Chondrocyte (in vitro differentiated cells): ENCODE measurements at regions not wholly inside any gene's neighbourhood (a gene's known extent, or its start where the extent isn't known, plus 50 kb on each side); places are given as distances from the start of the nearest gene placed in this dataset.
"Not testable (repeated sequence)": the region's sequence is repeated elsewhere in the genome, so short reads cannot be mapped to it uniquely, and the experiment has no call there.

Experiments used
- DNase-seq: peaks from one replicate; pipeline ENCODE4 v3.0.0; 2021; ENCODE audit warnings: mixed read lengths, low spot score
- H3K27ac Mint-ChIP-seq: one replicate; pipeline ENCODE4 v1.8.0; 2021; ENCODE audit warnings: mild to moderate bottlenecking, moderate library complexity, mixed read lengths; ENCODE audit not compliant: unreplicated experiment
- H3K27me3 Mint-ChIP-seq: 2 replicates; pipeline ENCODE4 v1.8.0; 2021; ENCODE audit warnings: low read depth, mixed read lengths
- H3K36me3 Mint-ChIP-seq: 2 replicates; pipeline ENCODE4 v1.8.0; 2021; ENCODE audit warnings: low read depth, mixed read lengths
- H3K4me1 Mint-ChIP-seq: 2 replicates; pipeline ENCODE4 v1.8.0; 2021; ENCODE audit warnings: low read depth, mild to moderate bottlenecking, mixed read lengths
- H3K4me3 Mint-ChIP-seq: one replicate; pipeline ENCODE4 v1.8.0; 2021; ENCODE audit warnings: mild to moderate bottlenecking, moderate library complexity, mixed read lengths; ENCODE audit not compliant: unreplicated experiment
- H3K9me3 Mint-ChIP-seq: 2 replicates; pipeline ENCODE4 v1.8.0; 2021; ENCODE audit warnings: low read depth, mixed read lengths
- TF ChIP-seq, protein P1 (sequence below): fragments of 200-600 bp; sonication (generic); IDR thresholded peaks from 2 replicates; pipeline ENCODE4 v1.5.0; 2021; ENCODE audit warnings: antibody characterized with exemption, mild to moderate bottlenecking, moderate library complexity

DNA sequence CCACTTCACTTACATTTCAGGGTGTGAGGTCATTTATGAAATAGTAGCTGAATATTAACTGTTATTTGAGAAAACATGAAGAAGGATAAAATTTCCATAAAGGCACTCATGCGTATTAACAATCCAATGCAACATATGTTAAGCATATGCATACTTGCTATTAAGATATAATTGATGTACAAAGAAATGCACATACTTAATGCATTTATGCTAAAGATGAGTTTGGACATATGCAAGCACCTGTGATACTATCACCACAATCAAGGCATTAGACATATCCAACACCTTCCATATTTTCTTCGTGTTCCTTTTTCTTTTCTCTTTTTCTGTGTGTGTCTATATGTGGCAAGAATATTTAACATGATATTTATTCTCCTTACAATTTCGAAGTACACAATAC is 464.8 kb upstream of the BRINP3 start:
- H3K27me3 Mint-ChIP-seq, result no peaks in the 10 kb centered on the region
- DNase-seq, result no peak
- H3K27ac Mint-ChIP-seq, result no peak overlapping the region
- TF ChIP-seq, protein P1, sequence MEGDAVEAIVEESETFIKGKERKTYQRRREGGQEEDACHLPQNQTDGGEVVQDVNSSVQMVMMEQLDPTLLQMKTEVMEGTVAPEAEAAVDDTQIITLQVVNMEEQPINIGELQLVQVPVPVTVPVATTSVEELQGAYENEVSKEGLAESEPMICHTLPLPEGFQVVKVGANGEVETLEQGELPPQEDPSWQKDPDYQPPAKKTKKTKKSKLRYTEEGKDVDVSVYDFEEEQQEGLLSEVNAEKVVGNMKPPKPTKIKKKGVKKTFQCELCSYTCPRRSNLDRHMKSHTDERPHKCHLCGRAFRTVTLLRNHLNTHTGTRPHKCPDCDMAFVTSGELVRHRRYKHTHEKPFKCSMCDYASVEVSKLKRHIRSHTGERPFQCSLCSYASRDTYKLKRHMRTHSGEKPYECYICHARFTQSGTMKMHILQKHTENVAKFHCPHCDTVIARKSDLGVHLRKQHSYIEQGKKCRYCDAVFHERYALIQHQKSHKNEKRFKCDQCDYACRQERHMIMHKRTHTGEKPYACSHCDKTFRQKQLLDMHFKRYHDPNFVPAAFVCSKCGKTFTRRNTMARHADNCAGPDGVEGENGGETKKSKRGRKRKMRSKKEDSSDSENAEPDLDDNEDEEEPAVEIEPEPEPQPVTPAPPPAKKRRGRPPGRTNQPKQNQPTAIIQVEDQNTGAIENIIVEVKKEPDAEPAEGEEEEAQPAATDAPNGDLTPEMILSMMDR, result no peak
- no peaks in the 10 kb centered on the region for H3K4me1 Mint-ChIP-seq
- H3K4me3 Mint-ChIP-seq, result no peak overlapping the region
- no peaks in the 10 kb centered on the region for H3K36me3 Mint-ChIP-seq
- no peaks in the 10 kb centered on the region for H3K9me3 Mint-ChIP-seq

DNA sequence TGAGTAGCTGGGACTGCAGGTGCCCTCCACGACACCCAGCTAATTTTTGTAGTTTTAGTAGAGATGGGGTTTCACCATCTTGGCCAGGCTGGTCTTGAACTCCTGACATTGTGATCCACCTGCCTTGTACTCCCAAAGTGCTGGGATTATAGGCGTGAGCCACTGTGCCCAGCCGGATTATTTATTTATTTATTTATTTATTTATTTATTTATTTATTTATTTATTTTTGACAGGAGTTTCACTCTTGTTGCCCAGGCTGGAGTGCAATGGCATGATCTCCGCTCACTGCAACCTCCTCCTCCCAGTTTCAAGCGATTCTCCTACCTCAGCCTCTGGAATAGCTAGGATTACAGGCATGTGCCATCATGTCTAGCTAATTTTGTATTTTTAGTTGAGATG is 466.1 kb upstream of the BRINP3 start:
- not testable (repeated sequence) for H3K9me3 Mint-ChIP-seq, H3K27ac Mint-ChIP-seq, H3K36me3 Mint-ChIP-seq

DNA sequence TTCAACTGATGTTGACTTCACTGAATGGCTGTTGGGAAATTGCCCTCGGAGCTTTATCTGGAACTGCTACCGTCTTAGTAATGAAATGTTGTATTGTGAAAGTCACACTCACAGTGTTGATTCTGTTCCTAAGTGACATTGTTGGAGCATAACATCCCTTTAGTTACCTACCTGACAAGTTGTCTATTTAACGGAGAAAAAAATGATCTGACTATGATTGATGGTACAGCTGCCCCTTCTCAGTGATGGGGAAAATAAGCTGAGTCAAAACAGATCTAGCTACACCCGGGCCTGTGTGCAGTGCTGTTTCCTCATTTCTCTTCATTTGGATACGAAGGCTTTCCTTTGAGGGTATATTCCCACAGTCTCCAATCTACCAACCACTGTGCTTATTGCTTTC is 472.3 kb upstream of the BRINP3 start:
- no peaks in the 10 kb centered on the region for H3K9me3 Mint-ChIP-seq
- H3K27ac Mint-ChIP-seq, result no peak overlapping the region
- no peak for DNase-seq
- no peaks in the 10 kb centered on the region for H3K27me3 Mint-ChIP-seq
- H3K4me3 Mint-ChIP-seq, result no peak overlapping the region
- H3K4me1 Mint-ChIP-seq, result no peaks in the 10 kb centered on the region
- H3K36me3 Mint-ChIP-seq, result no peaks in the 10 kb centered on the region
- TF ChIP-seq, protein P1, result no peak

More for the DNA sequence above, 466.1 kb upstream of the BRINP3 start:
- H3K4me1 Mint-ChIP-seq, DNase-seq, H3K27me3 Mint-ChIP-seq, H3K4me3 Mint-ChIP-seq: not testable (repeated sequence)

DNA sequence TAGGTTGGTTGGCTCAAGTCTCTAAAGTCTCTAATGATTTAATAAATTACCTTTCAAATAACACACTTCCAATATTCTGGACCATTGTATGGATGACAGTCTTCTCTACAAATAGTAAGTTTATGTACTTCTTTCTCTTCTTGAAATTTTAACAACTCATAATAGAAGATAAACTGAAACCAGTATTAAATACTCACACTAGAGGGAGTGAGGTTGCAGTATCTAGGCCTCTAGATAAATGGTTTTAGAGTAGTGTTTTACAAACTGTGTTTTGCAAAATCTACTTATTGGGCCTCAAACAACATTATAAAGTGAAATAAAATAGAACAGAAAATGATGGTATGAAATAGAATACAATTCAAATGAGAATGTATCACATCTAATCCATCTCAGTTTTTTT is 479.9 kb upstream of the BRINP3 start:
- Mint-ChIP-seq H3K27ac (no peak overlapping the region), H3K4me3 (no peak overlapping the region), H3K36me3 (no peaks in the 10 kb centered on the region), H3K27me3 (peaks cover 10% of the 10 kb centered on the region), H3K4me1 (no peaks in the 10 kb centered on the region), H3K9me3 (peaks cover 5% of the 10 kb centered on the region)
- DNase-seq, result no peak
- TF ChIP-seq, protein P1, result peak; percentile 59

DNA sequence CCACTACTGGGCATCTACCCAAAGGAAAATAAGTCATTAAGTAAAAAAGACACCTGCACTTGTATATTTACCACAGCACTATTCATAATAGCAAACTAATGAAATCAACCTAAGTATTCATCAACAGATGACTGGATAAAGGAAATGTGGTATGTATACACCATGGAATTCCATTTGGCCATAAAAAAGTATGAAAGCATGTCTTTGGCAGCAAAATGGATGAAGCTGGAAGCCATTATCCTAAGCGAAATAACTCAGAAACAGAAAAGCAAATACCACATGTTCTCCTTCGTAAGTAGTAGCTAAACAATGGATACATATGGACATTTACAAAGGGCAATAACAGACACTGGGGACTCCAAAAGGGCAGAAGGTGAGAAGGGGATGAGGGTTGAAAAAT is 485.7 kb upstream of the BRINP3 start:
- Mint-ChIP-seq H3K4me3 (no peak overlapping the region), H3K27ac (no peak overlapping the region), H3K4me1 (no peaks in the 10 kb centered on the region), H3K9me3 (peaks cover 5% of the 10 kb centered on the region), H3K27me3 (peaks cover 13% of the 10 kb centered on the region), H3K36me3 (no peaks in the 10 kb centered on the region)
- TF ChIP-seq, protein P1, result no peak
- DNase-seq, result no peak

DNA sequence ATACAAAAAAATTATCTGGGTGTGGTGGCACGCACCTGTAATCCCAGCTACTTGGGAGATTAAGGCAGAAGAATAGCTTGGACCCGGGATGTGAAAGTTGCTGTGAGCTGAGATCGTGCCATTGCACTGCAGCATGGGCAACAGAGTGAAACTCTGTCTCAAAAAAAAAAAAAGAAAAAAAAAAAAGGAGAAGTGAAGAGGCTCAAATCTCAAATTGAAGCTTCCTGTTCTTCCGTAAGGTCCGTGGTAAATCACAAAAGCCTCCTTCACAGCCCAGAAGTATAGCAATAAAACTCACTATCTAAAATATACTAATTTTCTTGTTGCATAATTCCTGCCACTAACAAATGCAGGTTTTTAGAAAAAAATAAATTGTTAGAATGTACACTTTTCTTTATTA is 498.2 kb upstream of the BRINP3 start:
- peaks cover 1% of the 10 kb centered on the region for H3K27me3 Mint-ChIP-seq
- no peaks in the 10 kb centered on the region for H3K36me3 Mint-ChIP-seq
- no peak for DNase-seq
- H3K4me3 Mint-ChIP-seq, result no peak overlapping the region
- TF ChIP-seq, protein P1, result no peak
- H3K27ac Mint-ChIP-seq, result no peak overlapping the region
- no peaks in the 10 kb centered on the region for H3K4me1 Mint-ChIP-seq
- peaks cover 4% of the 10 kb centered on the region for H3K9me3 Mint-ChIP-seq
